Suppressor macrophage treated with lipopolysaccharide for 1 hour (primary cell): ENCODE measurements at regions not wholly inside any gene's neighbourhood (a gene's known extent, or its start where the extent isn't known, plus 50 kb on each side); places are given as distances from the start of the nearest gene placed in this dataset.

Experiments
- DNase-seq, 3 donors: peaks; one replicate each; pipeline ENCODE4 v3.0.0-alpha.2; 2020 to 2022

DNA sequence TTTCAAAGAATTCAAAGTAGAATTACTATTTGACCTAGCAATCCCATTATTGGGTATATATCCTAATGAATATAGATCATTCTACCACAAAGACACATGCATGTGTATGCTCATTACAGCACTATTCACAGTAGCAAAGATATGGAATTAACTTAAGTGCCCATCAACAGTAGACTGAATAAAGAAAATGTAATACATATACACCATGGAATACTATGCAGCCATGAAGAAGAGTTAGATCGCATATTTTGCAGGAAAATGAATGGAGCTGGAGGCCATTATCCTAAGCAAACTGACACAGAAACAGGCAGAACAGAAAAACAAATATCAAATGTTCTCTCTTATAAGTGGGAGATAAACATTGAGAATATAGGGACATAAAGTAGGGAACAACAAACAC lies 519.2 kb upstream of the REG3G start:
- DNase-seq: no peak

DNA sequence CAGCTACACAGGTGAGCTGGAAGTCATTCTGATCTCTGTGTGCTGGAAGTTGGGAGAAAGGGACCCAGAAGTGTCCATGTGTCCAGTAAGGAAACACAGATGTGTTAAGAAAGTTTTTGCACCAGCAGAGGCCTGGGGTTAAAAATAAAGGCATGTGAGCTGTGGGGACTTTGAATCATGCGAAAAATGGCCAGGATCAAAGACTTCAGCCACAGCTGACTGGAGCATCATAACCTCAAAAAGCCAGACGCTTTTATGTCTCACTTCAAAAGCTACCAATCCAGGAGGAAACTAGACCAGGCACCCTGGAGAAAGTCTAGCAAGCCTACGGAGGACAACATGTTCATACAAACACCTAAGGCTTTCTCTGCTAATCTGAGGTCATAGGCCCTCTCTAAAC lies 503.6 kb upstream of the REG3G start:
- DNase-seq: no peak

DNA sequence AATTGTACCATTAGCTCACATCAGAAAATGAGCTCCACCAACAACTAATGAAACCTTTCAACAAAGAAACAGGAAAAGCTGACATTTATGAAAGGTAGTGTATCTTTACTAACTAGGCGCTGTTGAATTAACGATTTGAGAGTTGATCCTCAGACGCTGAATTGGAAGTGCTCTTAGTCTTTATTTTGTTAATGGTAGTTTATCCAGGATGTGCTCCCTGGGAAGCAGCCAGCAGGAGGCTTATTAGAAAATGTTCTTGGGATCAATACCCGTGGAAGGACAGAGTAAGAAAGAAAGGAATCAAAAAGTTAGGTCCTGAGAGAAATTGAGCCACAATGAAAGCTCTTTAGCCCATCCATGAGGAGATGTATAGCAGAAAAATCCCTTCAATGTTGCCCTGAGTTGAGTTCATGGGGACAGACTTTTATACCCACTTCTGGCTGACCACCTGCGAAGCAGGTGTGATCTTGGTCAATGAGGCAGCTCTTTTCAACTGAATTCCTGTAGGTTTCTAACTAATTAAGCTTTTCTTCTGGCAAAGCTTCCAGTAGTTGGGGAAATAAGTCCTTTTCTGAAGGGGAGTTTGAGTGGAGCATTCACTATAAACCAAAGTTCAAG lies 492.6 kb upstream of the REG3G start:
- DNase-seq: no peak

DNA sequence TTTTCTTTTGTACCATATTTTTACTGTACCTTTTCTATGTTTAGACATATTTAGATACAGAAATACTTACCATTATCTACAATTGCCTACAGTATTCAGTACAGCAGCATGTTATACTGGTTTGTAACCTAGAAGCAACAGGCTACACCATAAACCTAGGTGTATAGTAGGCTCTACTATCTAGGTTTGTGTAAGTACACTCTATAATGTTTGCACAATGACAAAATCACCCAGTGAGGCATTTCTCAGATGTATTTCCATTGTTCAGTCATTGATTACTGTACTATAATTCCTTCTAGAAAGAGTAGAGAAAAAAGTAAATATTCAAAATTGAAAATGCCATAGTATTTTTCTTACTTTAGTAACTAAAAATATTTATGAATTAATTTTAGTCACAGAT lies 490.1 kb upstream of the REG3G start:
- DNase-seq: no peak

DNA sequence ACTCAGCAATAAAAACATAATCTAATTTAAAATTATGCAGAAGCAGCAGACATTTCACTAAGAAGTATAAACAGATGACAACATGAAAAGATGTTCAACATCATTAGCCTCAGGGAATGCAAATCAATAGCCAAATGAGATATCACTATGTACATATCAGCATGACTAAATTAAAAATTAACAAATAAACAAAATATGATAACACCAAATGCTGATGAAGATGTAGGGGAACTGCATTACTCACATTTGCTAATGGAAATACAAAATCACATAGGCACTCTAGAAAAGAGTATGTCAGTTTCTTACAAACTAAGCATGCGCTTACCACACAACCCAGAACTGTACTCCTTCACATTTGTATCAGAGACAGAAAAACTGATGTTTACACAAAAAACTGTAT lies 487.2 kb upstream of the REG3G start:
- DNase-seq: no peak

DNA sequence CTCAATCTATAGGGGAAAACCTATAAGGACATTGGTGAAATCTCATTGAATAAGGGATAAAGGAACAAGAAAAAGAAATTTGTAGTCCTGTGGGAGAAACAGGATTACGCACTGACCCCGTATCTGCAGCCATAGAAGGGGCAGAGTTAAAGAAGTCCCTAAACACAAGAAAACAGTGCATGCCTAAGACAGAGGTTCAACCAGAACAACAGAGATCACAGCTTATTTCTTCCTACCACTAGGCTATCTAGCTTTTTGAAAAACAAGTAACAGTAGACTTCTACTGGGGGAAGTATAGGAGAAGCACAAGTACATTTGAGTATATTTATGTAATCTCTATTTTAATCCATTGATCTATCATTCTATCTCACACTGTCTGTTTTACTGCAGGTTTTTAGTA lies 485.2 kb upstream of the REG3G start:
- DNase-seq: no peak

DNA sequence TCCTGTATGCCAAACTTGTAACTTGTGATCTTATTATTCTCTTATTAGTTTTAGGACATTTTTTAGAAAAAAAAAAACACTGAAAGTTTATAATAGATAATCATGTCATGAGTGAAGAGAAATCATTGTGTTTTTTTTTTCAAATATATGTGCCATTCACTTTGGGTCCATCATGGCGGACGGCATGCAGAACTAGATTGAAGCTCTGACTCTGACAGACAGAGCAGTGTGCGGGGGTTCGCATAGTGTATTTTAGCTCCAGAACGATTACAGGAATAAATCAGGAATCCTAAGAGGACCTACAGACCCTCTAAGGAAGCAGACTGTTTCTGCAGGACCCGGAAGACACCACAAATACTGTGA lies 484.4 kb upstream of the REG3G start:
- DNase-seq: no peak

DNA sequence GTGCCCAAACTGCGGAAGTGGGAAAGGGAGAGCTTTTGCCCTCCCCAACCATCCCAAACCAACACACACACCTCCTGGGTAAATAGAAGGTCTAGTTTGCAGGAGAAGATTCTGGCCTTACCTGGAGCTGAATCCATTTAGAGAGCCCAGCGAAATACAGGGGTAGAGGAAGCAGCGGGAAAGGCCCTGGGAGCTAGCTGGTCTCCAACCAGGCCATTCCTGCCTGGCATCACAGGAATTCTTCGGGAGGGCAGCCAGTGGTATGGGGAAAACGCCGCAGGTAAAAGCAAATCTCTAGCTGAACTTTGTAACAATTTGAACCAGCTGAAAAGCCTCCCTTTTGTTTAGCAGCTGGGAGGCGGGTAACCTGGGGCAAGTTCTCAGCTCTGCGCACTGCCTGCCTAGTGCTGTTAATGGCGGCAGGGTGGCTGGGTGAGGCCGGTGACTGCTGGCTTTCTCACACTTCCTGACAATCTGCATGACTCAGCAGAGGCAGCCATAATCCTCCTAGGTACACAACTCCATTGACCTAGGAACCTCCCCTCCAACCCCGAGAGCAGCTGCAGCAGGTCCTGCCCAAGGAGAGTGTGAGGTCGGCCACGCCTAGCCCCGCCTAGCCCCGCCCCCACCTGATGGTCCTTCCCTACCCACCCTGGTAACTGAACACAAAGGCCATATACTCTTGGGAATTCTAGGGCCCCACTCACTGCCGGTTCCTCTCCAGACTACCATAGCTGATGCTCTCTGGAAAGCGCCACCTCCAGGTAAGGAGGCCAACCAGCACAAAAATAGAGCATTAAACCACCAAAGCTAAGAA lies 483.8 kb upstream of the REG3G start:
- DNase-seq: no peak

DNA sequence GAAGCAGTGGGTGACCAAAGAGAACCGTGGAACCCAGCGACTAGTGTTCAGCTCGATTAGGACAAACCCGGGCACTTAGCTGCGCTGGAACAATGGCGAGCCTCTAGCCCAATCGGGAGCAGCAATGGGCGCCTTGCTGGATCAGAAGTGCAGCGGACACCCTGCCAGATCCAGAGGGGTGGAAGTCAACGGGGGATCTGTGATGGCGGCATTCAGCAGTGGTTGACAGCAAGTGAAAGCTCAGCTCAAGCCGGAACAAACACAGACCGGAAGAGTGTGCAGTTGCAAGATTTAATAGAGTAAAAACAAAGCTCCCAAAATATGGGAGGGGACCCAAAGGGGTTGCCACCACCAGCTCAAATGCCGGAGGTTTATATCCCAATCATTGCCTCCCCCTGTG lies 478.7 kb upstream of the REG3G start:
- DNase-seq: no peak

DNA sequence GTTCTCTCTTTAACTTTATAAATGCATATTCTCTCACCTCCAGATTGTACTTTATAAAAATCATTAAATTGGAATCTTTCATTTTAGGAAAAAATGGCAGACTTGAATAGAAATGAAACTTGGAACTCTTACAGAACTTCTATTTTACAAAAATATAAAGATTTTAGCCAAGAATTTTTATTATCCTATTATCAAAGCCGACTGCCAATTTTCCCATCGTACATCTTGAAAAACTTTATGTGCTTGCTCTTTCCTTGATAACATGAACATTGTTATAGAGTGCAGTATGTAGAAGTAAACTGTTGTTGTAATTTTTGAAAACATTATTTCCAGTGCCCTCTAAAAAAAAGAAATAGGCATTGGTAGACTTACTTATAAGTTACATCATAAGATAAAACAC lies 475.7 kb upstream of the REG3G start:
- no peak for DNase-seq

DNA sequence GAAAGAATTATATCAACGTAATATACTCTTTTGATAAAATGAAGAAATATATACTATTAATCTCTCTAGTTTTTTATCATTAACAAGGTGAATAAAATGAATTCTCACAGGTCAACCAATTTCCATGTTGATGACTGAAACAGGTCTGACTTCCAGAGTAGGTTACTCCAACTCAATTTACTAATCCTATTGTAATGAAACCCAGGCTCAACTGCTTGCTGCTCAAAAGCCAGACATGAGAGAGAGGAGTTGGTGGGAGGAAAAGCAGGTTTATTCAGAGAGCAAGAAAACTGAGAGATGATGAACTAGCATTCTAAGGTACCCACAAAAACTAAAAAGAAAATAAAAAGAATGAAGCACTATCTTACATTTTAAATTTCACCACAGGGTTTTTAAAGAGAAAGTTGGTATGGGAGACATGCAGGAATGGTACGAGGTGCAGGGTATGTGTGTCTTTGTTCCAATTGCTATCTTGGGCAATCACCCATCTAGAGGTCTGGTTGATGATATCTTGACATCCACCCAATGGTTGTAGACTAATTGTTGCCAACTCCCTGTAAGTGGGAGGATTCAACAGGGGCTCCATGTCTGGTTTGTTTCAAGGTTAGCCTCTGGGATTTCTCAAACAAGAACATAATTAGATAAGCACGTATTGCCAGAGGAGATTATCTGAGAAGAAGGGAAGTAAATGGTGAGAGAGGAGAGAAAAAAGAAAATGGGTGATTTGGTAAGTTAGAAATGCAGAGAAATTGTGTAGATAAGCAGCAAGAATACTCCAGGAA lies 471.4 kb upstream of the REG3G start:
- no peak for DNase-seq

DNA sequence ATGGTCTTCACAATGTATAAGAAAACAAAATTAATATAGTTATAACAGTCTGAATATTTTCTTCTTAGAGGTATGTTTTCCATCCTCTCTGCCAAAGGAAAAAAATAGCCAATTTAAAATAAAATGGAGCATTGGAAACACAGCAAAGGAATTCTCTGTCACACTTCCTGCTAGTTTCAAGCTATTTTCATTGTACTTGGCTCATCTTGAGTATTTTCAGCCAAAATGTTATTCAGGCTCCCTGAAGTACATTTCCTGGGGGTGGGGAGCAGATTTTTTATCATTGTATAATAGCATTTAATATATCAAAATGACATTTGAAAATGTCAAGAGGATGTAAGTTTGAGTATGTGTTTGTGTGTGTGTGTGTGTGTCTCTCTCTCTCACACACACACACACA lies 463.6 kb upstream of the REG3G start:
- DNase-seq: no peak

DNA sequence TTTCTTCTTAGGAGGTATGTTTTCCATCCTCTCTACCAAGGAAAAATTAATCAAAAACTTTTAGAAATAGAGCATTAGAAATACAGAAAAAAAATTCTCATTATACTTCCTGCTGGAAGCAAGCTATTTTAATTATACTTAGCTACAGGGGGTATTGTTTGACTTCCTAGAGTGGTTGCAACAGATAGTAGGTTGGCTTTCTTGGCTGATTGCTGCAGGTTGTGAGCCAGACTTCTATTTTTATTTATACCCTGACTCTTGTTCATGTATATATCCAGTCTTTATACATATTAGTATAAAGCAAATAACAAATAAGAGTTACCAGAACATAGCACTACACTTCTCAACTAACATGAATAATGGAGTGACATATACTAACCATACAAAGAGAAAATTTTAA lies 460.8 kb upstream of the REG3G start:
- no peak for DNase-seq

DNA sequence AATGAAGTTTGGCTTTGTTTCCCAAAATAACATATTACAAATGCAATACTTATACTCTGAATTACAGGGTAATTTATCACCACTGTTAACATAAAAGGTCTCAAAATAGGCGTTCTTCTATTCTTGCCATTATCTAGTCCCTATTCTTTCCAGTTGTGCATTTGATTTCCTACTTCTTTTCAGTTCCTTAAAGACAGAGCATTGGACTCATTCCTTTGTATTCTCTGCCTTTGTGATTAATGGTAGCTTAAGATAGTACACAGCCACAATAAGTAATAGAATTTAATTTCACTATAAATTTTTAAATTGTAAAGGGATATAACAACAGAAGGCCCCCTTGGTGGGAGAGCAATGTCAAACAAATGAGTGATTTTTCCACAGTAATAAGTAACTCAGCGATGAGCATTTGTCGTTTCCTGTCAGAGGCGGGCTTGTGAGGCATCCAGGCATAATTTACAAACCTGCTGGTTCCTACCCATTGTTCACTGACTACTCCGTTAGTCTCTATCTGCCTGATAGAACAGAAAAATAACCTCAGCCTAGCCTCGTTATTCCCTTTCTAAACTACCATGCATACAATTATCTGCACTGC lies 456.6 kb upstream of the REG3G start:
- DNase-seq: no peak

DNA sequence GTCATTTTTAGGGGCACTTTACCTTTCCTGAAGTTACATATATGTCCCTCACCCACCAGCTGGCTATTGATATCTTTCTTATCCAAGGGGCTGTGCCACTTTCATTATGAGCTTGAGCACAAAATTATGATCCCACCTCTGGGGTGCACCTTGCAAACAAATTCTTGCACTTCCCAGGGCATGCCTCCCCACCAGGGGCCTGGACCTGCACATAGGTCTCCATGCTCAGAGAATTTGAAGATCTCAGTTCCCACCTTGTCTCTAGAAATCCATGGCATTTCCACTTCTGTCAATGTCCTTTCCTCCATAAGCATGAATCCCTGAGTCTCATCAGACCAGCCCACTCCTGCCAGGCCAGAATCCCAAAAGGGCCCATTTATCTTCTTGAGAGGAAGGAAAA lies 449.1 kb upstream of the REG3G start:
- DNase-seq: no peak

DNA sequence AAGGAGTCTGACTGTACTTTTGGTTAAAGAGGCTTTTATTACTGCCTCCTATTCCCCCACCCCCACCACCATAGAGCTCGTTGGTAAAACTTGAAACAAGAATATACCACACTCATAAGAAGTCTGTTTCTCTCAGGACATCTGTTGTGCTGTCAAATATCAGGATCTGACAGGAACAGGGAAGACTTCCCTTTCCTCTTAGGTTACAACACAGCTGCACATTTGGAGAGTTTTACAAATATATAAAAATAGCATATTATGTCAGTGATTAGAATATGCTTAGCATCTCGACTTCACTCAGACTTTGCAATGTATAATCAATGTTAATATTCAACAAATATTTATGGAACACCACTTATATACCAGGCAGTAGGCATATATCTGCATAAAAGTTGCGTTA lies 439.6 kb upstream of the REG3G start:
- DNase-seq: no peak

DNA sequence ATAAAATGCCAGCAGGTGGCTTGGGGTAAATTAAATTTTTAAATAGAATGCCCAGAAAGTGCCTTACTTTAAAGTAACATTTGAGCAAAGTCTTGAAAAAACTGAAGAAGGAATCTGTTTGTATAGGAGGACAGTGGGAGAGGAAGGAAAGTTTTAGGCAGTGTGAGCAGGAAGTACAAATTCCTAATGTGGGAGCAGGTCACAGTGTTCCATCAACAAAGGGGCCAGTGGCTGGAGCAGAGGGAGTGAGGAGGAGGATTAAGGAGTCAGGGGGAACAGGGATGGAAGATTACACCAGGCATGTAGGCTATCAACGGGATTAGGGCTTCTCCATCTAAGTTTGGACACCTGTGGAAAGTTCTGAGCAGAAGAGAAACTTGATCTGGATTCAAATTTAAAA lies 439.2 kb upstream of the REG3G start:
- no peak for DNase-seq

DNA sequence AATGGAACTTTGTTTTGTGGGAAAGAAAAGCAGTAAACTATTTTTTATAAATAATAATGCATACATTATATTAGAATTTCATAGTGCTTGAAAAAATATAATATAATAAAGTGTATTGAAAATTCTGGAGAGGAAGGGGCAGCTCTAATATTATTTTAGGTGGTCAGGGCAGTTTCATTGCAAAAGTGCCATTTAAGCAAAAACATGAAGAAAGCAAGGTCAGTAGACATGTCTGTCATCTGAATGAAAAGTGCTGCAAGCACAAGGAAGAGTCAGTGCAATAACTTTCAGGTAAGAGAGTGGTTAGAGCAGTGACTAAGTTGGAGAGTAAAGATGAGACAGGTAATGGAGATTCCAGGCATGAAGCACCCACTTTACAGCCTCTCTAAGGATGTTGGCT lies 435.6 kb upstream of the REG3G start:
- no peak for DNase-seq

DNA sequence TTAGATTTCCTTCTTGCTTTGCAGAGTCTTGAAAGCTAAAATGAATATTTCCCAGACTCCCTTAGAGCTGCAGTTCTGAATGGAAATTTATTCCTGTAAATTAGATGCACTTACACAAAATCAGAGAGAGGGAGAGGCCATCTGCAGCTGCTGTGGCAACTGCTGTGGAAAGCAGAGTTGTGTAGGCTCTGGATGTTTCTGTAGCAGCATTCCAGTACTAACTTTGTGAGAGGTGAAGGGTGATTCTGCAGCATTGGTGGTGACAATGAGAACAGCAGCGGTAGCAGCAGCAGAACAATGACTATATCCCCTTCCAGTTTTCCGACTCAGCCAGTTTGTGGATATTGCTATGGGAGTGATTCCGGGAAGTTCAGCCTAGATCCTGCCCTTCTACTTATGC lies 433.0 kb upstream of the REG3G start:
- no peak for DNase-seq

DNA sequence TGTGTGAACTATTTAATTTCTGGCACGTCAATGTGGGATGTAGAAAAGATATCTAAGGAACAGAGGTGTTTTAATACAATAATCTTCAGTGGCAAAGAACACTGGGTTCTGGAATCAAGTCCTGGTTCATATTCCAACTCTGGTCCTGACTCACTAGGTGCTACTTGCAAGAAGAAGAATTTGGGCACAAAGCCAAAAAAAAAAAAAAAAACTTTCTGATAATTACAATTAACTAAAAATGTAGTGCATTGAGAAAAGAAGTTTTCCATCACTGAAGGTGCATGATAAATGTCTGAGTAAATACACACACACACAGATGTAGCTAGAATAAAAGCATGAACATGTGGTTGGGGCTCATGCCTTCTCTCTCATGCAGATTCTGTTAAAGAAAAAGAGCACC lies 424.4 kb upstream of the REG3G start:
- no peak for DNase-seq

DNA sequence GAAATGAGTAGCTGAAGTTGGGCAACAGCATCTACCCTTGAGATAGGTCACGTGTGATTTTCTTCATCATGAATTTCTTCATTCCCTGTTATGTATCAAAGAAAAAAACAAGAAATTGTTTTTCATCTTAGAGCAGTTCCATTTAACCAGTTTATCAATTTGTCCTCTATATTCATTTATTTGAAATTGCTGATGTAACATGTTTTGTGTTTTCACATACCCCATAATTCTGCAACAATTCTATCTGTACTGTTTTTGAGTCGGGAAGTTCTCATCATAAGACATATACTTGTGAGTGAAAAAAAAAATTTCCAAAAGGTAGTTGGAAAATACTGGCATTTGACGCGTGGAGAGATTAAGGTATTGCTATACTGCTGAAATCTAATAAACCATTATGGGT lies 422.6 kb upstream of the REG3G start:
- no peak for DNase-seq

DNA sequence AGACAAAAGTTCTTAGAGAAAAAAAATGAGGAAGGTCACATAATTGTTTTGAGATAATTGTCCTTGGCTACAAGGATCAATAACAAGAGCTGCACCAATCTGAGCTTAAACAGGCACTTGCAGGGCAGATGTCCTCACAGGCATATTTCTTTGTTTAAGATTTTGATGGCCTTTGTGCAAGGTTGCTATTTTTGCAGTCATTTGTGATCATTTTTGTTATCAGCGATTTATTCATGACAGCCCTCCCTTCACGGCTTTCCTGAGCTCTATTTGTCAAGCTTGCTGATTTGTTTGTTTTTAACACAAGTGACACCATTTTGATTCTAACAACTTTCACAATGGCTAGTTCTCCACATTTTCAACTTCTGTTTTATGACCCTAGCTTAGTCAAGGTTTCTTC lies 418.6 kb upstream of the REG3G start:
- DNase-seq: no peak

DNA sequence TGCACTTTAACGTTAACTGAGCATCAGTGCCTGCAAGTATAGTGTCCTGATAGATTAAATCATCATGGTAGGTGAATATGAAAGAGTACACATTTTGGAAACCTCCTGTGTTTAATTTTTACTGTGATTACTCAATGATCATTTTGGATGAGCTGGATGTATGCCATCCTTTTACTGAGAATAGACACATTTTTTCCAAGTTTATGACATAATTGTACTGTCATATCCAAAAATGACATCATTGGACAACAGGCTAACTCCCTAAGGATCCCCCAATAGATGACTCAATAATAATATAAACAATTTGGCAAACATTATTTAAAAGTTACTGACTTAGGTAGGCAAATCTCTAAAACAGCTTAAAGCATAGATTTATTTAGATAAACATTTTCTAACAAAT lies 410.8 kb upstream of the REG3G start:
- no peak for DNase-seq

DNA sequence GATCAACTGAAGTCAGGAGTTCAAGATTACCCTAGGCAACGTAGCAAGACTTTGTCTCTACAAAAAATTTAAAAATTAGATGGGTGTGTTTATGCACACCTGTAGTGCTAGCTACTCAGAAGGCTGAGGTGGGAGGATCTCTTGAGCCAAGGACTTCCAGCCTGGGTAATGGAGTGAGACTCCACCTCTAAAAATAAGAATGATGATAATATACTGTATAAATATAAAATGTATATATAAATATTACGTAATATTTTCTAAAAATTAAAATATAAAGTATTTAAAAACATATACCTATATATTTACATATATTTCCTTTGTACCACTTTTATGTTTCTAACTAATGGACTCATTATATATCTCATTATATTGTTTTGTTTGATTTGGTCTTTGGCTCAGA lies 409.5 kb upstream of the REG3G start:
- no peak for DNase-seq
